T-cell (primary cell): ENCODE measurements at regions not wholly inside any gene's neighbourhood (a gene's known extent, or its start where the extent isn't known, plus 50 kb on each side); places are given as distances from the start of the nearest gene placed in this dataset.

Source experiments
- ATAC-seq, 4 experiments: fragments of 200-7000 bp in 3 of 4; fragments of 150-1000 bp in 1 of 4; cut with Tn5 transposase; replicated peaks in 1 of 4; 1 replicate in 3 of 4; 2 replicates in 1 of 4; pipeline ENCODE4 v1.10.0; 2021; ENCODE audit warnings: moderate library complexity in 3 of 4, mild to moderate bottlenecking in 2 of 4, moderate number of reproducible peaks in 1 of 4
- CTCF ChIA-PET, 2 donors: fragments of 300-600 bp; sonication (Branson Sonifier 250); formaldehyde crosslinking; loops; one replicate each; lab custom pipeline; 2022; ENCODE audit warnings: antibody characterized with exemption in 2 of 2; lab: Charles Lee
- POLR2A ChIA-PET, 2 donors: fragments of 300-600 bp; sonication (Branson Sonifier 250); formaldehyde crosslinking; loops; one replicate each; lab custom pipeline; 2022; ENCODE audit warnings: antibody characterized with exemption in 2 of 2; lab: Charles Lee
- DNase-seq, 35 experiments: peaks; one replicate each; pipeline versions ENCODE4 v3.0.0 to v3.0.0-alpha.2; 2013 to 2023
- H3K27ac ChIP-seq: one replicate; pipeline ENCODE4 v1.5.1; 2013; ENCODE audit warnings: low read length
- H3K27me3 ChIP-seq, 2 experiments: replicated peaks in 1 of 2; 1 replicate in 1 of 2; 2 replicates in 1 of 2; pipeline versions ENCODE4 v1.6.1 to v1.7.0; 2013; ENCODE audit warnings: low read length in 1 of 2, mixed read lengths in 1 of 2; ENCODE audit not compliant: control insufficient read depth in 2 of 2, insufficient read depth in 2 of 2; ENCODE audit errors: extremely low read depth in 1 of 2
- H3K36me3 ChIP-seq, 2 donors: 1 replicate in 1 of 2; 2 replicates in 1 of 2; pipeline versions ENCODE4 v1.6.1 to v1.7.0; 2013; ENCODE audit warnings: low read length in 1 of 2; ENCODE audit not compliant: control insufficient read depth in 2 of 2, insufficient read depth in 1 of 2; ENCODE audit errors: extremely low read depth in 1 of 2
- H3K4me1 ChIP-seq, 2 experiments: 1 replicate in 1 of 2; 2 replicates in 1 of 2; pipeline versions ENCODE4 v1.6.1 to v1.7.0; 2013; ENCODE audit warnings: low read length in 2 of 2, mixed read lengths in 1 of 2; ENCODE audit not compliant: insufficient read depth in 2 of 2, control insufficient read depth in 1 of 2; ENCODE audit errors: extremely low read depth in 1 of 2
- H3K4me3 ChIP-seq, 2 donors: 1 replicate in 1 of 2; 2 replicates in 1 of 2; pipeline versions ENCODE4 v1.5.1 to v1.7.0; 2013; ENCODE audit warnings: mild to moderate bottlenecking in 2 of 2, low read length in 1 of 2, moderate library complexity in 1 of 2; ENCODE audit not compliant: control insufficient read depth in 1 of 2; ENCODE audit errors: extremely low read depth in 1 of 2
- H3K9me3 ChIP-seq: 2 replicates; pipeline ENCODE4 v1.7.0; 2013
- H3K27ac Mint-ChIP-seq, 2 donors: one replicate each; pipeline ENCODE4 v1.8.0; 2020 to 2021; ENCODE audit warnings: mild to moderate bottlenecking in 2 of 2, mixed read lengths in 2 of 2
- H3K27me3 Mint-ChIP-seq, 2 donors: one replicate each; pipeline ENCODE4 v1.8.0; 2021 to 2022; ENCODE audit warnings: mixed read lengths in 2 of 2
- H3K36me3 Mint-ChIP-seq: one replicate; pipeline ENCODE4 v1.8.0; 2021; ENCODE audit warnings: mixed read lengths
- H3K4me1 Mint-ChIP-seq, 3 donors: one replicate each; pipeline ENCODE4 v1.8.0; 2020 to 2022; ENCODE audit warnings: mixed read lengths in 3 of 3, mild to moderate bottlenecking in 1 of 3
- H3K4me3 Mint-ChIP-seq, 3 donors: one replicate each; pipeline ENCODE4 v1.8.0; 2020 to 2022; ENCODE audit warnings: mild to moderate bottlenecking in 3 of 3, mixed read lengths in 3 of 3, moderate library complexity in 3 of 3
- H3K9me3 Mint-ChIP-seq, 3 donors: one replicate each; pipeline ENCODE4 v1.8.0; 2020 to 2022; ENCODE audit warnings: mixed read lengths in 3 of 3
- WGBS: methylation state at CpG from one replicate; pipeline ENCODE4 v1.1.5; 2013; ENCODE audit warnings: missing lambda C conversion rate; ENCODE audit not compliant: insufficient coverage; 5-methylcytosine and 5-hydroxymethylcytosine counted together

- H3K27ac ChIP-seq = no peak overlapping the region
- WGBS = no CpG with 5 or more reads among the region's 6 CpGs
- H3K36me3 ChIP-seq = no peaks in the 10 kb centered on the region
- H3K4me1 ChIP-seq = no peaks in the 10 kb centered on the region
- Mint-ChIP-seq H3K4me1 (no peaks in the 10 kb centered on the region), H3K27ac (no peak overlapping the region), H3K9me3 (peaks cover 0 to 3% (median 0%) of the 10 kb centered on the region in 3 donors), H3K36me3 (no peaks in the 10 kb centered on the region), H3K27me3 (peaks cover 0 to 2% of the 10 kb centered on the region in 2 donors), H3K4me3 (no peak overlapping the region)
- ChIA-PET POLR2A (no interaction called here), CTCF (interaction anchor here in 1 of 2 donors (0.8 kb wide), 1 partner anchor 35 kb away, joined by 3 read pairs; no protein-coding TSS in a partner anchor)
- ATAC-seq (no peak), DNase-seq (no peak)
- H3K9me3 ChIP-seq = no peaks in the 10 kb centered on the region
- no peak overlapping the region for H3K4me3 ChIP-seq
- peaks cover 0 to 9% of the 10 kb centered on the region in 2 experiments for H3K27me3 ChIP-seq
Measured at GRCh38 chr2:121051311-121051710, 233.7 kb downstream of the TFCP2L1 start.

GRCh38 chr2:121052023-121052422 is 233.0 kb downstream of the TFCP2L1 start:
- no peak for DNase-seq
- CTCF ChIA-PET = no interaction called here
- H3K27ac Mint-ChIP-seq = no peak overlapping the region
- H3K9me3 ChIP-seq = no peaks in the 10 kb centered on the region
- H3K9me3 Mint-ChIP-seq = peaks cover 0 to 3% (median 0%) of the 10 kb centered on the region in 3 donors
- H3K27ac ChIP-seq = no peak overlapping the region
- no peaks in the 10 kb centered on the region for H3K36me3 ChIP-seq
- POLR2A ChIA-PET = no interaction called here
- peaks cover 0 to 9% of the 10 kb centered on the region in 2 experiments for H3K27me3 ChIP-seq
- no peak overlapping the region for H3K4me3 Mint-ChIP-seq
- peaks cover 0 to 2% of the 10 kb centered on the region in 2 donors for H3K27me3 Mint-ChIP-seq
- no peaks in the 10 kb centered on the region for H3K36me3 Mint-ChIP-seq
- ATAC-seq = no peak
- no peaks in the 10 kb centered on the region for H3K4me1 Mint-ChIP-seq
- H3K4me1 ChIP-seq = no peaks in the 10 kb centered on the region
- 78% methylated on average over 7 of the region's 11 CpGs for WGBS
- no peak overlapping the region for H3K4me3 ChIP-seq

GRCh38 chr2:121052521-121052920 is 232.5 kb downstream of the TFCP2L1 start:
- ChIA-PET POLR2A (no interaction called here), CTCF (no interaction called here)
- no peak for ATAC-seq
- Mint-ChIP-seq H3K27me3 (peaks cover 0 to 2% of the 10 kb centered on the region in 2 donors), H3K4me3 (no peak overlapping the region), H3K36me3 (no peaks in the 10 kb centered on the region), H3K4me1 (no peaks in the 10 kb centered on the region), H3K27ac (no peak overlapping the region), H3K9me3 (peaks cover 0 to 3% (median 0%) of the 10 kb centered on the region in 3 donors)
- H3K36me3 ChIP-seq = no peaks in the 10 kb centered on the region
- 74% methylated on average over 5 of the region's 6 CpGs for WGBS
- H3K9me3 ChIP-seq = no peaks in the 10 kb centered on the region
- H3K27me3 ChIP-seq = peaks cover 0 to 11% of the 10 kb centered on the region in 2 experiments
- no peak overlapping the region for H3K27ac ChIP-seq
- no peak overlapping the region for H3K4me3 ChIP-seq
- H3K4me1 ChIP-seq = no peaks in the 10 kb centered on the region
- no peak for DNase-seq

GRCh38 chr2:121055088-121055487 is 229.9 kb downstream of the TFCP2L1 start:
- CTCF ChIA-PET = no interaction called here
- H3K4me3 ChIP-seq = no peak overlapping the region
- peaks cover 0 to 10% of the 10 kb centered on the region in 2 experiments for H3K27me3 ChIP-seq
- H3K27ac Mint-ChIP-seq = no peak overlapping the region
- H3K9me3 ChIP-seq = no peaks in the 10 kb centered on the region
- WGBS = 83% methylated on average over 1 of the region's 5 CpGs
- POLR2A ChIA-PET = no interaction called here
- H3K4me1 Mint-ChIP-seq = no peaks in the 10 kb centered on the region
- H3K9me3 Mint-ChIP-seq = peaks cover 0 to 3% (median 0%) of the 10 kb centered on the region in 3 donors
- DNase-seq = no peak
- no peak for ATAC-seq
- H3K27ac ChIP-seq = no peak overlapping the region
- peaks cover 0 to 2% of the 10 kb centered on the region in 2 donors for H3K27me3 Mint-ChIP-seq
- H3K36me3 ChIP-seq = no peaks in the 10 kb centered on the region
- H3K4me1 ChIP-seq = no peaks in the 10 kb centered on the region
- H3K36me3 Mint-ChIP-seq = no peaks in the 10 kb centered on the region
- no peak overlapping the region for H3K4me3 Mint-ChIP-seq

- Mint-ChIP-seq H3K9me3 (peaks cover 0 to 3% (median 0%) of the 10 kb centered on the region in 3 donors), H3K4me1 (no peaks in the 10 kb centered on the region), H3K27me3 (peaks cover 0 to 2% of the 10 kb centered on the region in 2 donors), H3K27ac (no peak overlapping the region), H3K4me3 (no peak overlapping the region), H3K36me3 (no peaks in the 10 kb centered on the region)
- ChIA-PET POLR2A (no interaction called here), CTCF (no interaction called here)
- Histone ChIP-seq H3K36me3 (no peaks in the 10 kb centered on the region), H3K27ac (no peak overlapping the region), H3K27me3 (peaks cover 0 to 7% of the 10 kb centered on the region in 2 experiments), H3K9me3 (no peaks in the 10 kb centered on the region), H3K4me1 (no peaks in the 10 kb centered on the region), H3K4me3 (no peak overlapping the region)
- WGBS = 71% methylated on average over 1 of the region's 4 CpGs
- DNase-seq (no peak), ATAC-seq (no peak)
Measured at GRCh38 chr2:121055501-121055900, 229.5 kb downstream of the TFCP2L1 start.

- Mint-ChIP-seq H3K4me1 (no peaks in the 10 kb centered on the region), H3K36me3 (no peaks in the 10 kb centered on the region), H3K27ac (no peak overlapping the region), H3K9me3 (peaks cover 0 to 1% (median 0%) of the 10 kb centered on the region in 3 donors), H3K27me3 (peaks cover 0 to 10% of the 10 kb centered on the region in 2 donors), H3K4me3 (no peak overlapping the region)
- ChIA-PET CTCF (no interaction called here), POLR2A (no interaction called here)
- Histone ChIP-seq H3K36me3 (no peaks in the 10 kb centered on the region), H3K27me3 (peaks cover 0 to 9% of the 10 kb centered on the region in 2 experiments), H3K4me3 (no peak overlapping the region), H3K4me1 (no peaks in the 10 kb centered on the region), H3K9me3 (no peaks in the 10 kb centered on the region), H3K27ac (no peak overlapping the region)
- WGBS = 92% methylated on average over 2 of the region's 15 CpGs
- no peak for DNase-seq
- ATAC-seq = no peak
Measured at GRCh38 chr2:121058852-121059558, 226.0 kb downstream of the TFCP2L1 start.
